ENCODE measurements at regions not wholly inside any gene's neighbourhood (a gene's known extent, or its start where the extent isn't known, plus 50 kb on each side); places are given as distances from the start of the nearest gene placed in this dataset.
"Not testable (repeated sequence)": the region's sequence is repeated elsewhere in the genome, so short reads cannot be mapped to it uniquely, and the experiment has no call there.

- H3K4me3 Mint-ChIP-seq = no peak overlapping the region
- ChIA-PET CTCF (interaction anchor here (0.8 kb wide), 1 partner anchor 82 kb away, joined by 3 read pairs; no protein-coding TSS in a partner anchor), POLR2A (interaction anchor here (0.9 kb wide), 1 partner anchor 33 kb away, joined by 3 read pairs; no protein-coding TSS in a partner anchor)
- no peak for TF ChIP-seq CTCF (IDR thresholded peaks at IDR 0.05)
- no peaks in the 10 kb centered on the region for H3K36me3 Mint-ChIP-seq (ENCODE audit: low read depth)
- no peaks in the 10 kb centered on the region for H3K4me1 Mint-ChIP-seq (ENCODE audit: low read depth)
- no peak for ATAC-seq
- H3K27ac Mint-ChIP-seq = no peak overlapping the region
- peaks cover 10% of the 10 kb centered on the region for H3K27me3 Mint-ChIP-seq
- no peaks in the 10 kb centered on the region for H3K9me3 Mint-ChIP-seq
- intact Hi-C loops (cut with micrococcal nuclease) = no loop called here
- DNase-seq = no peak
Measured at GRCh38 chr9:34782372-34782771, 72.4 kb upstream of the CCL21 start.

GRCh38 chr9:34777666-34778065 is 67.7 kb upstream of the CCL21 start:
- Mint-ChIP-seq H3K36me3 (ENCODE audit: low read depth) (no peaks in the 10 kb centered on the region), H3K27ac (no peak overlapping the region), H3K9me3 (peaks cover 6% of the 10 kb centered on the region), H3K27me3 (peaks cover 21% of the 10 kb centered on the region), H3K4me3 (no peak overlapping the region), H3K4me1 (ENCODE audit: low read depth) (no peaks in the 10 kb centered on the region)
- DNase-seq = no peak
- CTCF ChIA-PET = interaction anchor here (1.2 kb wide), 1 partner anchor 10 kb away, joined by 4 read pairs; no protein-coding TSS in a partner anchor
- POLR2A ChIA-PET = no interaction called here
- no peak for ATAC-seq
- intact Hi-C loops (cut with micrococcal nuclease) = no loop called here
- no peak for TF ChIP-seq CTCF (IDR thresholded peaks at IDR 0.05)

- ATAC-seq (no peak), DNase-seq (no peak)
- CTCF ChIA-PET = interaction anchor here (0.8 to 1.0 kb wide), 2 partner anchors 14 to 42 kb away, joined by 3 to 4 read pairs; no protein-coding TSS in a partner anchor
- no peak for TF ChIP-seq CTCF (IDR thresholded peaks at IDR 0.05)
- intact Hi-C loops (cut with micrococcal nuclease) = no loop called here
- Mint-ChIP-seq H3K36me3 (ENCODE audit: low read depth) (no peaks in the 10 kb centered on the region), H3K4me1 (ENCODE audit: low read depth) (no peaks in the 10 kb centered on the region), H3K27me3 (peaks cover 22% of the 10 kb centered on the region), H3K9me3 (peaks cover 6% of the 10 kb centered on the region), H3K27ac (no peak overlapping the region), H3K4me3 (no peak overlapping the region)
- POLR2A ChIA-PET = no interaction called here
Measured at GRCh38 chr9:34773955-34774354, 64.0 kb upstream of the CCL21 start.

- Mint-ChIP-seq H3K27ac (no peak overlapping the region), H3K4me3 (no peak overlapping the region), H3K4me1 (ENCODE audit: low read depth) (no peaks in the 10 kb centered on the region), H3K36me3 (ENCODE audit: low read depth) (no peaks in the 10 kb centered on the region), H3K9me3 (peaks cover 6% of the 10 kb centered on the region), H3K27me3 (peaks cover 24% of the 10 kb centered on the region)
- TF ChIP-seq CTCF (IDR thresholded peaks at IDR 0.05) = no peak
- ChIA-PET POLR2A (no interaction called here), CTCF (interaction anchor here (1.0 kb wide), 2 partner anchors 13 to 71 kb away, joined by 3 to 4 read pairs; no protein-coding TSS in a partner anchor)
- intact Hi-C loops (cut with micrococcal nuclease) = no loop called here
- no peak for DNase-seq
- no peak for ATAC-seq
Measured at GRCh38 chr9:34773306-34773910, 63.5 kb upstream of the CCL21 start.

- TF ChIP-seq CTCF (IDR thresholded peaks at IDR 0.05) = no peak
- DNase-seq (no peak), ATAC-seq (no peak)
- H3K36me3 Mint-ChIP-seq (ENCODE audit: low read depth) = peaks cover under 1% of the 10 kb centered on the region
- H3K27ac Mint-ChIP-seq = no peak overlapping the region
- intact Hi-C loops (cut with micrococcal nuclease) = no loop called here
- H3K4me3 Mint-ChIP-seq = no peak overlapping the region
- no peaks in the 10 kb centered on the region for H3K4me1 Mint-ChIP-seq (ENCODE audit: low read depth)
- ChIA-PET CTCF (no interaction called here), POLR2A (no interaction called here)
- H3K9me3 Mint-ChIP-seq = peaks cover 2% of the 10 kb centered on the region
- peaks cover 27% of the 10 kb centered on the region for H3K27me3 Mint-ChIP-seq
Measured at GRCh38 chr9:34771007-34771406, 61.1 kb upstream of the CCL21 start.

GRCh38 chr9:34767087-34767486 is 57.2 kb upstream of the CCL21 start:
- H3K4me3 Mint-ChIP-seq; H3K36me3 Mint-ChIP-seq (ENCODE audit: low read depth); H3K27ac Mint-ChIP-seq; intact Hi-C loops (cut with micrococcal nuclease); POLR2A ChIA-PET; H3K9me3 Mint-ChIP-seq; CTCF ChIA-PET; ATAC-seq; H3K4me1 Mint-ChIP-seq (ENCODE audit: low read depth); DNase-seq: not testable (repeated sequence)
- H3K27me3 Mint-ChIP-seq = peaks cover 19% of the 10 kb centered on the region

Data from activated CD8-positive, alpha-beta T cell treated with anti-CD3 and anti-CD28 coated beads for 36 hours (primary cell).